T1000 (cell line): ENCODE measurements at regions not wholly inside any gene's neighbourhood (a gene's known extent, or its start where the extent isn't known, plus 50 kb on each side); places are given as distances from the start of the nearest gene placed in this dataset.
"Not testable (repeated sequence)": the region's sequence is repeated elsewhere in the genome, so short reads cannot be mapped to it uniquely, and the experiment has no call there.

ENCODE experiments used
- DNase-seq: peaks from one replicate; lab custom pipeline; 2025; ENCODE audit warnings: mixed read lengths; lab: John Stamatoyannopoulos, UW

DNA sequence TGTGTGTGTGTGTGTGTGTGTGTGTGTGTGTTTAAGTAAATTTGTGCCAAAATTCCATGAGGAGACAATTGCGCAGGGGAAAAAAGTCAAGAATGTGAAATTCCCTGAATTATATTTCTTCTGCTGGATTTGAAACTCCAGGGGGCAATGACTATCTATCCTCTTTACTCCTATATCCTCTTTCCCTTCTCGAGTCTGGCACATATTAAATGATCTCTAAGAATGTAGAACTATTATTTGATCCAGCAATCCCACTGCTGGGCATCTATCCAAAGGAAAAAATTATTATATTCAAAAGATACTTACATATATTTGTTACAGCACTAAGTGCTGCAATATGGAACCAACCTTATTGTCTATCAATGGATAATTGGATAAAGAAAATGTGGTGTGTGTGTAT, 350.1 kb upstream of the ADAMTS9 start:
- DNase-seq = no peak

DNA sequence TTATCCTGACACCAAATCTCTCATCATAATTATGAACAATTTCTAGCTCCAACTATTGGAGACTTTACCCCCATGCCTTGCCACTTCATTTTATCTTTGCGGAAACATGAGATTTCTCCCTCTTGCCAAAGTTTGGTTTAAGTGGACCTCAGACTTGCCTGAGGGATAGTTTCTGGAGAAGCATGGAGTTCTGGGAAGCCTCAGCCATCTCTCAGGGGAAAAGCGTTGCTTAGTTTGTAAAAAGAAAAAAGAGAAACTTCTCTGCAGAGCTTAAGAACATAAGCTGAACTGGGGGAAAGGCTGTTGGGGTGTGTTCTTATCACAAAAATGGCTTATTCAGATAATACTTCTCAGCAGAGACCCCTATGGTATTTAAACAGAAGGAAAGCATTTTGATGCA, 347.4 kb upstream of the ADAMTS9 start:
- DNase-seq = no peak

GRCh38 chr3:65033576-65033975, 345.8 kb upstream of the ADAMTS9 start:
- no peak for DNase-seq

DNA sequence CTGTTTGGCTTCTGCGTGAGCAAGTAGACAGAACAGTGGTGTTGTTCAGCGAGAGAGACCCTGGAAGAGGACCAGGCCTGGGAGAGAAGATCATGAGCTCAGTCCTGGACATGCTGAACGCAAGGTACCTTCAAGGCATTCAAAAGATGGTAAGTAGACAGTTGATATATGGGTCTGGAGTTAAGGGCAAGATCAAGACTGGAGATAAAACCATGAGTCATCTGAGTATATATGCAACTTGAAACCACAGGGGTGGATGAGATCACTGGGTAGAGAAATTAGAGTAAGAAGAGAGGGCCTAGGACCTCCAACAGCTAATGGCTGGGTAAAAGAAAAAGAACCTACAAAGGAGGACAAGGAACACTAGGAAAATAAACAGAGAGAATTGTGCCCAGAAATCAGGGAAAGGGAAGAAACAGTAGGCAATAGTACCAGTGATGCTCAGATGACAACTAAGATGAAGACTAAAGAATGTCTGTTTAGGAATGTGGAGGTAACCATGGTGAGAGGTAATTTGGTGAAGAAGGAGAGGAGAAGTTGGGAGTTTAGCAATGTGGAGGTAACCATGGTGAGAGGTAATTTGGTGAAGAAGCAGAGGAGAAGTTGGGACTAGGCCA, 343.2 kb upstream of the ADAMTS9 start:
- DNase-seq = peak; percentile 10

GRCh38 chr3:65030014-65030627, 342.3 kb upstream of the ADAMTS9 start:
- DNase-seq = no peak

DNA sequence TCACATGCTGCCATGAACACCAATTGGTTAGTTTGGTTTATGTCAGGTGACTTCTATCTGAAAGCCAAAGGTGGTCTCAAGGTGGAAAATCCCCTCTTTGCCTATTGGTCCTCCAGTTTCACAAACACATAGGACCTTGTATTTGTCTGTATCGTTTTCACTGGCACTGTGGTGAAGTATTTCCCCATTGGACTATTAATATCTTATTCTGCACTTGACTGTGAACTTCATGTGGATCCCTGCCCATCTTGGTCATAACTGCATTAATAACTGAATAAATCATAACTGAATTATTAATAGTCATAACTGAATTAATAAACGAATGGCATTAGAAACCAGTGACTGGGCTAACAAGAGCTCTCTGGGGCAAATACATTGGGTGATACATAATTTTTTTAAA, 341.3 kb upstream of the ADAMTS9 start:
- DNase-seq = no peak

- DNase-seq = no peak
Measured at GRCh38 chr3:65028024-65028423, 340.2 kb upstream of the ADAMTS9 start.

- DNase-seq = no peak
Measured at GRCh38 chr3:65027335-65027734, 339.5 kb upstream of the ADAMTS9 start.

DNA sequence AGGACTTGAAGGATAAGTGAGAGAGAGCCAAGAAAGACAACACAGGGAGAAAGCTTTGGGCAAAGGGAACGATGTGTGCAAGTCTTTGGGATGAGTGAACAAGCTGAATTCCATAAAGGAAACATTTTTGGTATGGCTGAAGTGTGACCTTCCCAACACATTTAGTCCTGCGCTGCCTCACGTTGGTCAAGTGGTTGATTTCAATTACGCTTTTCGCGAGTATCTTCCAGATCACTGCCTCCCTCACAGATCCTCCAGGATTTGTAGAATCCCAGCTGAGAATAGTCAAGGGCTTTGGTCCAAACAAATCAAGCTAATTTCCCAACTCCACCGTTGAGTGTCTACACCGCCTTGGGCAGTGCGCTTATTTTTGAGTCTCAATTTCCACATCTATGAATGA, 338.4 kb upstream of the ADAMTS9 start:
- no peak for DNase-seq

DNA sequence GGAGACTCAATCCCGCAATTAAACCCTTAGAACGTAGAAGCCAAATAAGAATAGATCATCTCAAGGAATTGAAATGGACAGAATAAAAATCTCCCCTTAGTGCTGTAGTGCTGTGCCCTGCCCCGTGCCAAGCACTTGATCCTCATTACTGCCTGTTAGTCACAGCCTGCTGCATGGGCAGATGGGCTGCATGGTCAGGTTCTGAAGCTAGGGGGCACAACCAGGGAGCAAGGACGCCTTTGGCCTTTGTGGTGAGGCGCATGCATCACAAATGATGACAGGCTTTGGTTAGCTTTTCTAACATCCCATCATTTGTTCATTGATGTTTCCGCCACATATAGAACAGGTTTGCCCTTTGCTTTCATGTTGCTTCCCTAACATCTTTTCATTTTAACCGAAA, 336.3 kb upstream of the ADAMTS9 start:
- no peak for DNase-seq

DNA sequence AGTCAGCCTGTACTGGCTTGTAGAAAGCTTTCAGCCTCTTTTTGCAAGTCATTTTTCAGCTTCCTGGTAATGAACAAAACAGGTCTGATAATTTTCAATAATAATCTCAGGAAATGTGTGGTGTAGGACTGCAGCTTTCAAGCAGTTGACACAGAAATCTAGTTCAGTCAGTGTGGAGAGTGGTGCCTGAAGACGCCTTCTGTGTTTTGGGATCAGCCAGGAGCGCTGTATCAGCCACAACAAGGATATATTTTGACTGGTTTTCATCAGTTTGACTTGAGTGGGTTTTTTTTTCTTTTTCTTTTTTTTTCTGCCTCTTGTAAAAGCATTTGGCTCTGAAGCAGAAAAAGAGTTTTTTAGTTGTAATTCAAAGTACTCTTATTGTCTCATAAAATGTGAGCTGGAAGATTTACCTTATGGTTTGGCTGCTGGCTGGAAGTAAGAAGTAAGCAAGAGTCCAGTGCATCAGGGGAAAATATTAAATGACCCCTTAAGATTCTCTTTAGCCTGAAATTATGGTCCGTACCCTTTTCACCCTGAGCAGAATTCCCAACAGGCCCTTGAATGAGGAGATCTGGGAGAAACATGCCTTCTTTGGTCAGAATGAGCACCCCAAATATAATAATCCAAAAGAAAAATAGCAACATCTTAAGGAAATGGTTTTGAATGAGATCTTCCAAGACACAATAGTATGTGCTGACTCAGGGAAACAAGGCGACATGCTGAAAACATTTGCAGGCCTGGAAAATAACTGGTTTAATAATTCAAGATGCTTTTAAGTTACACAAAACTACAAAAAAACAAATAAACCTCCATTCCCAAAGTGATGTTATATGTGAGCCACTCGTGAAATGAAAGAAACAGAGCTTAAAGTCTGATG, 332.7 kb upstream of the ADAMTS9 start:
- DNase-seq = no peak

DNA sequence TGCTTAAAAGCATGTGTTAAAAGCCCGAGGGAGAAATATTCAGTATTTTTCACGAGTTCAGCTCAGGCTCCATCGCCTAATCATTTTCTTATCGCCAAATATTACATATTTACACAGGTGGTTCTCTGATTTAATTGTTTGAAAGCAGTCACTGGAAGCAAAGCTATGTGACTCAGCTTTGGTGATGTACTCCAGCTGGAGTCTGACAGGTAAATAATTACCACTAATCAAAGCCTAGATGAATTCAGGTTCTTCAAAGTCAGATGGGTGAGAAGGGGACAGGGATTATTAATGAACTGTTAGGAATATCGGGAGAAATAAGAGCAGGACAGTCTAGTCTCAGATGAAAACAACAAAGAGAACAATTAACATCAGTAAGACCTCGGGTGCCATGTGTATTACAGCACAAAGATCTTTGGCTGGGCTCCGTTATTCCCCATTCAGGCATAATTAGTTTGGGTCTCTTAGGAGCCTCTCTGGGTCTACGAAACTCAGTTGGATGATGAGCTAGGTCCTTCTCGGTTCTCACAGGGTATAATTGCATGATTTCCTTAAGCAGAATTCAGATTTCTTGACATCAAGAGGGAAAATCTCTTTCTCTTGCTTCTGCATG, 331.7 kb upstream of the ADAMTS9 start:
- no peak for DNase-seq

GRCh38 chr3:65018801-65019200, 331.0 kb upstream of the ADAMTS9 start:
- DNase-seq = no peak

- DNase-seq = no peak
Measured at GRCh38 chr3:65017359-65017758, 329.6 kb upstream of the ADAMTS9 start.

GRCh38 chr3:65015711-65016110, 327.9 kb upstream of the ADAMTS9 start:
- DNase-seq = no peak

GRCh38 chr3:65013053-65013452, 325.3 kb upstream of the ADAMTS9 start:
- DNase-seq = no peak

- no peak for DNase-seq
Measured at GRCh38 chr3:65006300-65006739, 318.5 kb upstream of the ADAMTS9 start.

DNA sequence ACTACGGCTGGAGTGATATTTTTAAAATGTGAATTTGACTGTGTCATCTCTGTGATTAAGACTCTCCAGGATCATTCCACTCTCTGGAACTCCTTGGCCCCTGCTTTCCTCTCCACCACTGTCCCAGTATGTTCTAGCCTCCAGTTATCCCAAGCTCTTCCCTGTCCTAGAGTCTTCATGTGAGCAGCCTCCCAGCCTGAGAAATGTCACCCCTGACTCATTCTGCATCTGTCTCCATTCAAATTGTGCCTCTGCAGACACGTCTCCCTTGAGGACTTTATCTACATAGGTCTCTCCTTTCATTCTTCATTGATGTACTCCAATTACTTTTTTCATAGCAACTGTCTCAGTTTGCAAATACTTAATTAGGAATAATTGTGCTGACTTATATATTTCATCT, 317.7 kb upstream of the ADAMTS9 start:
- no peak for DNase-seq

GRCh38 chr3:65004795-65005295, 317.0 kb upstream of the ADAMTS9 start:
- no peak for DNase-seq

DNA sequence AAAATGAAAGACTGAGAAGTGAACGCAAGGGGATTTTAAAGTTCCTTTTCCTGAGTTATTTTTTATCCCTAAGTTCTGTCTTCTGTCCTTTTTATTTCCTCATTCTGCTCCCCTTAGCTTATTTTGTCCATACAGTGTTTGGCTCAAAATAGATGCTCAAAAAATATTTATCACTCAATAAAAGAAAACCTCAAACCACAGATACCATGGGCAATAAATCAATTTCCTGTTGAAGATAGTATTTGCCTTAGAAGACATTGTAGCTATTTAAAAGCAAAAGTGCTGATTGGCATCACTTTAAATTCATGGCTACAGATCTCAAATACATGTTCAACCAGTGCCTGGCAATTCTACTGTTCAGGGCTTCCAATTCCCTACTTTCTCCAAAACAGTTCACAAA, 316.5 kb upstream of the ADAMTS9 start:
- no peak for DNase-seq

DNA sequence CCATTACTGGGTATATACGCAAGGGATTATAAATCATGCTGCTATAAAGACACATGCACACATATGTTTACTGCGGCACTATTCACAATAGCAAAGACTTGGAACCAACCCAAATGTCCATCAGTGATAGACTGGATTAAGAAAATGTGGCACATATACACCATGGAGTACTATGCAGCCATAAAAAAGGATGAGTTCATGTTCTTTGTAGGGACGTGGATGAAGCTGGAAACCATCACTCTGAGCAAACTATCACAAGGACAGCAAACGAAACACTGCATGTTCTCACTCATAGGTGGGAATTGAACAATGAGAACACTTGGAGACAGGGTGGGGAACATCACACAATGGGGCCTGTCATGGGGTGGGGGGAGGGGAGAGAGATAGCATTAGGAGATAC, 313.3 kb upstream of the ADAMTS9 start:
- not testable (repeated sequence) for DNase-seq

- DNase-seq = no peak
Measured at GRCh38 chr3:64998317-64998716, 310.5 kb upstream of the ADAMTS9 start.
